T-cell (primary cell): ENCODE measurements at regions not wholly inside any gene's neighbourhood (a gene's known extent, or its start where the extent isn't known, plus 50 kb on each side); places are given as distances from the start of the nearest gene placed in this dataset.

Experiments
- ATAC-seq, 4 experiments: fragments of 200-7000 bp in 3 of 4; fragments of 150-1000 bp in 1 of 4; cut with Tn5 transposase; replicated peaks in 1 of 4; 1 replicate in 3 of 4; 2 replicates in 1 of 4; pipeline ENCODE4 v1.10.0; 2021; ENCODE audit warnings: moderate library complexity in 3 of 4, mild to moderate bottlenecking in 2 of 4, moderate number of reproducible peaks in 1 of 4
- CTCF ChIA-PET, 2 donors: fragments of 300-600 bp; sonication (Branson Sonifier 250); formaldehyde crosslinking; loops; one replicate each; lab custom pipeline; 2022; ENCODE audit warnings: antibody characterized with exemption in 2 of 2; lab: Charles Lee
- POLR2A ChIA-PET, 2 donors: fragments of 300-600 bp; sonication (Branson Sonifier 250); formaldehyde crosslinking; loops; one replicate each; lab custom pipeline; 2022; ENCODE audit warnings: antibody characterized with exemption in 2 of 2; lab: Charles Lee
- DNase-seq, 35 experiments: peaks; one replicate each; pipeline versions ENCODE4 v3.0.0 to v3.0.0-alpha.2; 2013 to 2023
- H3K27ac ChIP-seq: one replicate; pipeline ENCODE4 v1.5.1; 2013; ENCODE audit warnings: low read length
- H3K27me3 ChIP-seq, 2 experiments: replicated peaks in 1 of 2; 1 replicate in 1 of 2; 2 replicates in 1 of 2; pipeline versions ENCODE4 v1.6.1 to v1.7.0; 2013; ENCODE audit warnings: low read length in 1 of 2, mixed read lengths in 1 of 2; ENCODE audit not compliant: control insufficient read depth in 2 of 2, insufficient read depth in 2 of 2; ENCODE audit errors: extremely low read depth in 1 of 2
- H3K36me3 ChIP-seq, 2 donors: 1 replicate in 1 of 2; 2 replicates in 1 of 2; pipeline versions ENCODE4 v1.6.1 to v1.7.0; 2013; ENCODE audit warnings: low read length in 1 of 2; ENCODE audit not compliant: control insufficient read depth in 2 of 2, insufficient read depth in 1 of 2; ENCODE audit errors: extremely low read depth in 1 of 2
- H3K4me1 ChIP-seq, 2 experiments: 1 replicate in 1 of 2; 2 replicates in 1 of 2; pipeline versions ENCODE4 v1.6.1 to v1.7.0; 2013; ENCODE audit warnings: low read length in 2 of 2, mixed read lengths in 1 of 2; ENCODE audit not compliant: insufficient read depth in 2 of 2, control insufficient read depth in 1 of 2; ENCODE audit errors: extremely low read depth in 1 of 2
- H3K4me3 ChIP-seq, 2 donors: 1 replicate in 1 of 2; 2 replicates in 1 of 2; pipeline versions ENCODE4 v1.5.1 to v1.7.0; 2013; ENCODE audit warnings: mild to moderate bottlenecking in 2 of 2, low read length in 1 of 2, moderate library complexity in 1 of 2; ENCODE audit not compliant: control insufficient read depth in 1 of 2; ENCODE audit errors: extremely low read depth in 1 of 2
- H3K9me3 ChIP-seq: 2 replicates; pipeline ENCODE4 v1.7.0; 2013
- H3K27ac Mint-ChIP-seq, 2 donors: one replicate each; pipeline ENCODE4 v1.8.0; 2020 to 2021; ENCODE audit warnings: mild to moderate bottlenecking in 2 of 2, mixed read lengths in 2 of 2
- H3K27me3 Mint-ChIP-seq, 2 donors: one replicate each; pipeline ENCODE4 v1.8.0; 2021 to 2022; ENCODE audit warnings: mixed read lengths in 2 of 2
- H3K36me3 Mint-ChIP-seq: one replicate; pipeline ENCODE4 v1.8.0; 2021; ENCODE audit warnings: mixed read lengths
- H3K4me1 Mint-ChIP-seq, 3 donors: one replicate each; pipeline ENCODE4 v1.8.0; 2020 to 2022; ENCODE audit warnings: mixed read lengths in 3 of 3, mild to moderate bottlenecking in 1 of 3
- H3K4me3 Mint-ChIP-seq, 3 donors: one replicate each; pipeline ENCODE4 v1.8.0; 2020 to 2022; ENCODE audit warnings: mild to moderate bottlenecking in 3 of 3, mixed read lengths in 3 of 3, moderate library complexity in 3 of 3
- H3K9me3 Mint-ChIP-seq, 3 donors: one replicate each; pipeline ENCODE4 v1.8.0; 2020 to 2022; ENCODE audit warnings: mixed read lengths in 3 of 3
- WGBS: methylation state at CpG from one replicate; pipeline ENCODE4 v1.1.5; 2013; ENCODE audit warnings: missing lambda C conversion rate; ENCODE audit not compliant: insufficient coverage; 5-methylcytosine and 5-hydroxymethylcytosine counted together

DNA sequence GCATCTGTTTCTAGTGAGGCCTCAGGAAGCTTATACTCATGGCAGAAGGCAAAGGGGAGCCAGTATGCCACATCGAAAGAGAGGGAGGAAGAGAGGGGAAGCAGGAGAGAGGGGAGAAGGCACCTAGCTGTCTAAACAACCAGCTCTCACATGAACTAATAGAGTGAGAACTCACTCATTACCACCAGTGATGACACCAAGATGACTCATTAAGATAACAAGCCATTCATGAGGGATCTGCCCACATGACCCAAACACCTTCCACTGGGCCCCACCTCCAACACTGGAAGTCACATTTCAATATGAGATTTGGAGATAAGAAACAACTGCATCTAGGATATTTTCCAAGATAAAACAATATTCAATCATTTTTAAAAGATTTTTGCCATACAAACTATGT lies 753.9 kb upstream of the ZEB2 start:
- Histone ChIP-seq H3K36me3 (no peaks in the 10 kb centered on the region), H3K4me1 (no peaks in the 10 kb centered on the region), H3K27me3 (no peaks in the 10 kb centered on the region), H3K27ac (no peak overlapping the region), H3K9me3 (peaks cover 3% of the 10 kb centered on the region), H3K4me3 (no peak overlapping the region)
- DNase-seq, result no peak
- Mint-ChIP-seq H3K9me3 (peaks cover 4 to 14% (median 4%) of the 10 kb centered on the region in 3 donors), H3K4me3 (no peak overlapping the region), H3K27me3 (peaks cover 0 to 9% of the 10 kb centered on the region in 2 donors), H3K4me1 (no peaks in the 10 kb centered on the region), H3K27ac (no peak overlapping the region), H3K36me3 (no peaks in the 10 kb centered on the region)
- ATAC-seq, result no peak
- CTCF ChIA-PET, result no interaction called here
- POLR2A ChIA-PET, result no interaction called here
- no CpG with 5 or more reads among the region's 1 CpG for WGBS

DNA sequence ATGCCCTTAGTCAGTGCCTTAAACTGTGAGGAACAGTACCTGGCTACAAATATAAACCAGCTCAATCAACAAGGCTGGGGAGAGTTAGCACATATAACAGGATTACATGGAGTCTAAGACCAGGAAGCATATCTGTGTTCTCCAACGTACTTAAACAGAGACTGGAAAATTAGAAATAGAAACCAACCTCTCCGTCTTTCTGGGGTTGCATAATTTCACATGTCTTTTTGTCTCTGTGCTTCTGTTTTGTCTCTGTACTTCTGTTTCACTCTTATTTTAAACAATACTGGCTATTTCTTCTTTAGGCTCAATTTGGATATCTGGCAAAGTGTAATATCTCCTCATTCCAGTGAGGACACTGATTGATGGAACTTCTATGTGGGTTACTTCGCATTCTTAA lies 749.0 kb upstream of the ZEB2 start:
- Histone ChIP-seq H3K27ac (no peak overlapping the region), H3K27me3 (peaks cover 0 to 15% of the 10 kb centered on the region in 2 experiments), H3K4me3 (no peak overlapping the region), H3K4me1 (no peaks in the 10 kb centered on the region), H3K36me3 (no peaks in the 10 kb centered on the region), H3K9me3 (peaks cover 3% of the 10 kb centered on the region)
- Mint-ChIP-seq H3K27ac (no peak overlapping the region), H3K9me3 (peaks cover 4 to 10% (median 6%) of the 10 kb centered on the region in 3 donors), H3K27me3 (peaks cover 0 to 13% of the 10 kb centered on the region in 2 donors), H3K4me3 (no peak overlapping the region), H3K36me3 (no peaks in the 10 kb centered on the region), H3K4me1 (no peaks in the 10 kb centered on the region)
- CTCF ChIA-PET, result no interaction called here
- POLR2A ChIA-PET, result no interaction called here
- DNase-seq (no peak), ATAC-seq (no peak)
- WGBS, result 48% methylated on average over 2 of the region's 3 CpGs

- POLR2A ChIA-PET, result no interaction called here
- H3K27ac Mint-ChIP-seq, result no peak overlapping the region
- Histone ChIP-seq H3K9me3 (peaks cover 3% of the 10 kb centered on the region), H3K27me3 (peaks cover 0 to 16% of the 10 kb centered on the region in 2 experiments), H3K36me3 (no peaks in the 10 kb centered on the region), H3K4me3 (no peak overlapping the region), H3K4me1 (no peaks in the 10 kb centered on the region), H3K27ac (no peak overlapping the region)
- DNase-seq (no peak), ATAC-seq (no peak)
- H3K9me3 Mint-ChIP-seq, result peaks cover 0 to 2% (median 2%) of the 10 kb centered on the region in 3 donors
- H3K36me3 Mint-ChIP-seq, result no peaks in the 10 kb centered on the region
- H3K4me3 Mint-ChIP-seq, result no peak overlapping the region
- no peaks in the 10 kb centered on the region for H3K4me1 Mint-ChIP-seq
- CTCF ChIA-PET, result no interaction called here
- H3K27me3 Mint-ChIP-seq, result peaks cover 0 to 15% of the 10 kb centered on the region in 2 donors
Observed at GRCh38 chr2:145267451-145267850, 747.5 kb upstream of the ZEB2 start.

- no peak overlapping the region for H3K27ac ChIP-seq
- H3K36me3 ChIP-seq, result no peaks in the 10 kb centered on the region
- ChIA-PET POLR2A (no interaction called here), CTCF (no interaction called here)
- Mint-ChIP-seq H3K9me3 (peaks cover 0 to 2% (median 0%) of the 10 kb centered on the region in 3 donors), H3K36me3 (no peaks in the 10 kb centered on the region), H3K4me1 (no peaks in the 10 kb centered on the region), H3K4me3 (no peak overlapping the region), H3K27ac (no peak overlapping the region), H3K27me3 (peaks cover 1 to 17% of the 10 kb centered on the region in 2 donors)
- H3K4me1 ChIP-seq, result no peaks in the 10 kb centered on the region
- WGBS, result 100% methylated on average over 1 of the region's 6 CpGs
- peaks cover 0 to 21% of the 10 kb centered on the region in 2 experiments for H3K27me3 ChIP-seq
- no peak overlapping the region for H3K4me3 ChIP-seq
- DNase-seq (no peak), ATAC-seq (no peak)
- no peaks in the 10 kb centered on the region for H3K9me3 ChIP-seq
Observed at GRCh38 chr2:145265244-145265643, 745.3 kb upstream of the ZEB2 start.

DNA sequence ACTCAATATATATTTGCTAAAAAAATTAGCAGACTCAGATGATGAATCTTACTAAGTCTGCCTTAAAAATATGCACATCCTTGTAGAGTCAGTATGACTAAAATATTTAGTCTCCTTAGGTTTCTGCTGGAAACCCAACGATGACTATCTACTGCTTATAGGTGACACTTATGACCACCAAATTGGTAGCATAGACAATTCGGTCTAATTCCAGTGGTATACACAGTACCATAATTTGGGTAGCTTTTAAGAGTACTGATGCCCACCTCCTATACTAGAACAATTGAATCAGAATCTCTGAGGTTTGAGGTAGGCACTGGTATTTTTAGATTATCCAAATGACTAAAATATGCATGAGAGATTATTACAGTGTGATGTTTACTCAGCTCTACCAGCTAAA lies 740.8 kb upstream of the ZEB2 start:
- H3K27me3 Mint-ChIP-seq, result peaks cover 1 to 20% of the 10 kb centered on the region in 2 donors
- ChIA-PET CTCF (no interaction called here), POLR2A (no interaction called here)
- no peak overlapping the region for H3K4me3 ChIP-seq
- no peaks in the 10 kb centered on the region for H3K36me3 ChIP-seq
- H3K4me3 Mint-ChIP-seq, result no peak overlapping the region
- H3K9me3 ChIP-seq, result no peaks in the 10 kb centered on the region
- H3K27me3 ChIP-seq, result peaks cover 0 to 22% of the 10 kb centered on the region in 2 experiments
- peaks cover 0 to 7% (median 2%) of the 10 kb centered on the region in 3 donors for H3K9me3 Mint-ChIP-seq
- H3K27ac ChIP-seq, result no peak overlapping the region
- ATAC-seq (no peak), DNase-seq (no peak)
- H3K4me1 Mint-ChIP-seq, result peaks cover 0 to 5% (median 2%) of the 10 kb centered on the region in 3 donors
- H3K27ac Mint-ChIP-seq, result no peak overlapping the region
- no CpG with 5 or more reads among the region's 2 CpGs for WGBS
- H3K36me3 Mint-ChIP-seq, result no peaks in the 10 kb centered on the region
- peaks cover 3 to 19% of the 10 kb centered on the region in 2 experiments for H3K4me1 ChIP-seq

DNA sequence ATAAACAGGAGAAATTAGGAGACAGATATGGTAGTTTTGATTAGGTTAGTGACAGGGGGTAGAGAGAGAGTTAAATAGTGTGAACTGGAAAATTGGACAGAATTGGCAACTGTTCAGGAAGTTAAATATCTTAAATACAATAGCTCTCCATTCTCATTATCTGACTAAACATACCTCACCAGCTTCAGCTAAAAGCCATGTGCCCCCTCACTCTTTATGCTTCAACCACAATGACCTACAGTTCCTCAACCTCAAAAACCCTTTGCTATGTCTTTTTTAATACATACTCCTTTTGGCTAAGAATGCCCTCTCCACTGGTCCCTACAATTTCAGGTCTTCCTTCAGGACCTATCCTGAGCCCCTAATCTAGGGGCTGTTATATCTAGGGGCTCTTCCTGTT lies 740.2 kb upstream of the ZEB2 start:
- H3K27ac Mint-ChIP-seq, result no peak overlapping the region
- ChIA-PET POLR2A (no interaction called here), CTCF (no interaction called here)
- H3K4me1 ChIP-seq, result peaks cover 3 to 19% of the 10 kb centered on the region in 2 experiments
- no peak overlapping the region for H3K4me3 ChIP-seq
- peaks cover 0 to 7% (median under 1%) of the 10 kb centered on the region in 3 donors for H3K9me3 Mint-ChIP-seq
- peaks cover 0 to 22% of the 10 kb centered on the region in 2 experiments for H3K27me3 ChIP-seq
- DNase-seq (no peak), ATAC-seq (no peak)
- no peaks in the 10 kb centered on the region for H3K36me3 Mint-ChIP-seq
- no peak overlapping the region for H3K4me3 Mint-ChIP-seq
- H3K27me3 Mint-ChIP-seq, result peaks cover 1 to 20% of the 10 kb centered on the region in 2 donors
- H3K4me1 Mint-ChIP-seq, result peaks cover 0 to 5% (median 2%) of the 10 kb centered on the region in 3 donors
- H3K27ac ChIP-seq, result no peak overlapping the region
- no peaks in the 10 kb centered on the region for H3K9me3 ChIP-seq
- H3K36me3 ChIP-seq, result no peaks in the 10 kb centered on the region
